CMK (cell line): ENCODE measurements at regions not wholly inside any gene's neighbourhood (a gene's known extent, or its start where the extent isn't known, plus 50 kb on each side); places are given as distances from the start of the nearest gene placed in this dataset.

Source experiments
- DNase-seq: peaks from one replicate; pipeline ENCODE4 v3.0.0-alpha.2; 2010; ENCODE audit warnings: low read depth

- no peak for DNase-seq
Measured at GRCh38 chr19:29397748-29398147, 128.0 kb upstream of the VSTM2B start.

- DNase-seq: no peak
Measured at GRCh38 chr19:29399804-29400203, 126.0 kb upstream of the VSTM2B start.

- DNase-seq: no peak
Measured at GRCh38 chr19:29400917-29401711, 124.7 kb upstream of the VSTM2B start.

- no peak for DNase-seq
Measured at GRCh38 chr19:29401712-29402421, 123.9 kb upstream of the VSTM2B start.

GRCh38 chr19:29402563-29402962, 123.2 kb upstream of the VSTM2B start:
- no peak for DNase-seq

GRCh38 chr19:29404015-29404414, 121.8 kb upstream of the VSTM2B start:
- DNase-seq: no peak

GRCh38 chr19:29404951-29405727, 120.7 kb upstream of the VSTM2B start:
- no peak for DNase-seq

- DNase-seq: no peak
Measured at GRCh38 chr19:29405728-29405995, 120.1 kb upstream of the VSTM2B start.

GRCh38 chr19:29409076-29409862, 116.5 kb upstream of the VSTM2B start:
- no peak for DNase-seq

- no peak for DNase-seq
Measured at GRCh38 chr19:29410601-29411000, 115.2 kb upstream of the VSTM2B start.

- DNase-seq: no peak
Measured at GRCh38 chr19:29411113-29411581, 114.6 kb upstream of the VSTM2B start.

GRCh38 chr19:29413435-29413834, 112.4 kb upstream of the VSTM2B start:
- no peak for DNase-seq

GRCh38 chr19:29415507-29415906, 110.3 kb upstream of the VSTM2B start:
- no peak for DNase-seq

- no peak for DNase-seq
Measured at GRCh38 chr19:29417048-29417447, 108.7 kb upstream of the VSTM2B start.

GRCh38 chr19:29418201-29418600, 107.6 kb upstream of the VSTM2B start:
- no peak for DNase-seq

GRCh38 chr19:29420065-29420464, 105.7 kb upstream of the VSTM2B start:
- no peak for DNase-seq

GRCh38 chr19:29420482-29421195, 105.2 kb upstream of the VSTM2B start:
- DNase-seq: no peak

GRCh38 chr19:29421196-29421545, 104.6 kb upstream of the VSTM2B start:
- DNase-seq: no peak

GRCh38 chr19:29422047-29422446, 103.7 kb upstream of the VSTM2B start:
- DNase-seq: no peak

GRCh38 chr19:29422486-29423085, 103.2 kb upstream of the VSTM2B start:
- no peak for DNase-seq

- no peak for DNase-seq
Measured at GRCh38 chr19:29428071-29428470, 97.7 kb upstream of the VSTM2B start.
